ENCODE measurements at regions not wholly inside any gene's neighbourhood (a gene's known extent, or its start where the extent isn't known, plus 50 kb on each side); places are given as distances from the start of the nearest gene placed in this dataset.
A peak's percentile ranks its signal among the peaks of the same experiment; 100 is the strongest.

- TF ChIP-seq, protein P1, sequence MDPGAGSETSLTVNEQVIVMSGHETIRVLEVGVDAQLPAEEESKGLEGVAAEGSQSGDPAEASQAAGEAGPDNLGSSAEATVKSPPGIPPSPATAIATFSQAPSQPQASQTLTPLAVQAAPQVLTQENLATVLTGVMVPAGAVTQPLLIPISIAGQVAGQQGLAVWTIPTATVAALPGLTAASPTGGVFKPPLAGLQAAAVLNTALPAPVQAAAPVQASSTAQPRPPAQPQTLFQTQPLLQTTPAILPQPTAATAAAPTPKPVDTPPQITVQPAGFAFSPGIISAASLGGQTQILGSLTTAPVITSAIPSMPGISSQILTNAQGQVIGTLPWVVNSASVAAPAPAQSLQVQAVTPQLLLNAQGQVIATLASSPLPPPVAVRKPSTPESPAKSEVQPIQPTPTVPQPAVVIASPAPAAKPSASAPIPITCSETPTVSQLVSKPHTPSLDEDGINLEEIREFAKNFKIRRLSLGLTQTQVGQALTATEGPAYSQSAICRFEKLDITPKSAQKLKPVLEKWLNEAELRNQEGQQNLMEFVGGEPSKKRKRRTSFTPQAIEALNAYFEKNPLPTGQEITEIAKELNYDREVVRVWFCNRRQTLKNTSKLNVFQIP (CRISPR knock-in tag; IDR thresholded peaks at IDR 0.05; ENCODE audit: borderline replicate concordance, low read depth), result no peak
- TF ChIP-seq ISL1 (CRISPR knock-in tag; IDR thresholded peaks at IDR 0.05) (no peak), PPARA (CRISPR knock-in tag; IDR thresholded peaks at IDR 0.05; ENCODE audit: borderline replicate concordance) (no peak)
Measured at GRCh38 chr17:6912110-6913051, 80.9 kb upstream of the TEKT1 start (continued).

DNA sequence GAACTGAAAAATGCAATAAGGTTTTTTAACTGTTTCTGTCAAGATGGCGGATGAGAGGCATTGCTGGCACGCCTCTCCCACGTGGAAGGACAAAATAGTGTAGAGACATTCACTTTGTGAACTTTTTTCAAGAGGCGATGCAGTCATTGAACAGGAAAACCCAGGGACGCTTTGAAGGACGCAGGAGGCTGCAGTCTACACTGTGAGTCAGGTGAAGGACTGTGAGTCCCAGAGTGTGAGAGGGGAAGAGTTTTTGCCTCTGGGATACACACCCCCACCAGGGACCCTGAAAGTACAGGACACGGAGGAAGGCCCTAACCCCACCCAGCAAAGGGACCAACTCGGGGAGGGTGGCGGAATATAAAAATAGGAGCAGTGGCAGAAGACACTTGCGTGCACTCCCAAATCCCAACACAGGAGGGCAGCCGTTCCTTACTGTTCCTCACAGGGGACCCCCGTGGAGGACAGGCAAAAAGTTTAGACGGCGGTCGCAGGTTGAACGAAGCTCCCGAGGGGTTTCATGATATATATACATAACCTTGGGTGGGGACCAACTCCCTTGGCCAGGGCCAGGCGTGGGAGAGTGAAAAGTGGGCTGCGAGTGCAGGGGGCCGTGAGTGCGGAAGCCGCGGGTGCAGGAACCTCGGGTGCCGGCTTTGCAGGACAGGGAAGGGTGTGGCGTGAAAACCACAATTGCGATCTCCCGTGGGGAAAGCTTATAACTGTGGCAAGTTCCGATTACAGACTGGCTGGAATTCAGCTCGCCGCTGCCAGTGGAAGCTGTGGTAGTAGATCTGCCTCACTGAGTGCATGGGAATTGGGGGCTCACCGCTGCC, 82.0 kb upstream of the ALOX12 start:
- peak; percentile 91 for ATAC-seq
- TF ChIP-seq ARNTL (CRISPR knock-in tag; IDR thresholded peaks at IDR 0.05; ENCODE audit: borderline replicate concordance, low read depth) (no peak), GLIS3 (CRISPR knock-in tag; IDR thresholded peaks at IDR 0.05) (no peak), RARB (CRISPR knock-in tag; IDR thresholded peaks at IDR 0.05) (no peak), TOX (CRISPR knock-in tag; IDR thresholded peaks at IDR 0.05; ENCODE audit: borderline replicate concordance) (no peak), ISL1 (CRISPR knock-in tag; IDR thresholded peaks at IDR 0.05) (no peak), PPARA (CRISPR knock-in tag; IDR thresholded peaks at IDR 0.05; ENCODE audit: borderline replicate concordance) (no peak)

DNA sequence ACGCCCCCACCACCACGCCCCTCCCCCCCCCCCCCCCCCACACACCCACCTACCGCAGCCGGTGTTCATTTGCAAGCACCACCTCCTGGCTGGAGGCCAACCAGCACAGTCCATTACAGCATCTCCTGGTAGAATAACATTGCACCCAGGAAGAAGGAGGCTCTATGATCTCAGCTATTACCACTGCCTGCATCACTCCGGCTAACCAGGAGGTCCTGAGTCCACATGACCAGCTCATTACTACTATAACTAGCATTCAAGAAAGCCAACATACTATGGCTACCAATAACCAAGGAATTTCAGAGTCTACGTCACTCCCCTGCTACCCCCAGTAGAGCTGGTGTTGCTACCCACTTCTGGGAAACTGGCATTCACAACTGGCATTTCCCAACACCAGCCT, 81.1 kb upstream of the ALOX12 start:
- no peak for TF ChIP-seq ESRRG (CRISPR knock-in tag; IDR thresholded peaks at IDR 0.05)
- no peak for TF ChIP-seq ZC3H10 (CRISPR knock-in tag; IDR thresholded peaks at IDR 0.05)
- no peak for TF ChIP-seq CSRNP3 (CRISPR knock-in tag; IDR thresholded peaks at IDR 0.05)
- TF ChIP-seq TOX (CRISPR knock-in tag; IDR thresholded peaks at IDR 0.05; ENCODE audit: borderline replicate concordance), result no peak
- no peak for TF ChIP-seq RARB (CRISPR knock-in tag; IDR thresholded peaks at IDR 0.05)
- no peak for TF ChIP-seq ARNTL (CRISPR knock-in tag; IDR thresholded peaks at IDR 0.05; ENCODE audit: borderline replicate concordance, low read depth)
- no peak for TF ChIP-seq ZNF8 (CRISPR knock-in tag; IDR thresholded peaks at IDR 0.05)
- TF ChIP-seq ZFP30 (CRISPR knock-in tag; IDR thresholded peaks at IDR 0.05), result no peak
- TF ChIP-seq, protein P2, sequence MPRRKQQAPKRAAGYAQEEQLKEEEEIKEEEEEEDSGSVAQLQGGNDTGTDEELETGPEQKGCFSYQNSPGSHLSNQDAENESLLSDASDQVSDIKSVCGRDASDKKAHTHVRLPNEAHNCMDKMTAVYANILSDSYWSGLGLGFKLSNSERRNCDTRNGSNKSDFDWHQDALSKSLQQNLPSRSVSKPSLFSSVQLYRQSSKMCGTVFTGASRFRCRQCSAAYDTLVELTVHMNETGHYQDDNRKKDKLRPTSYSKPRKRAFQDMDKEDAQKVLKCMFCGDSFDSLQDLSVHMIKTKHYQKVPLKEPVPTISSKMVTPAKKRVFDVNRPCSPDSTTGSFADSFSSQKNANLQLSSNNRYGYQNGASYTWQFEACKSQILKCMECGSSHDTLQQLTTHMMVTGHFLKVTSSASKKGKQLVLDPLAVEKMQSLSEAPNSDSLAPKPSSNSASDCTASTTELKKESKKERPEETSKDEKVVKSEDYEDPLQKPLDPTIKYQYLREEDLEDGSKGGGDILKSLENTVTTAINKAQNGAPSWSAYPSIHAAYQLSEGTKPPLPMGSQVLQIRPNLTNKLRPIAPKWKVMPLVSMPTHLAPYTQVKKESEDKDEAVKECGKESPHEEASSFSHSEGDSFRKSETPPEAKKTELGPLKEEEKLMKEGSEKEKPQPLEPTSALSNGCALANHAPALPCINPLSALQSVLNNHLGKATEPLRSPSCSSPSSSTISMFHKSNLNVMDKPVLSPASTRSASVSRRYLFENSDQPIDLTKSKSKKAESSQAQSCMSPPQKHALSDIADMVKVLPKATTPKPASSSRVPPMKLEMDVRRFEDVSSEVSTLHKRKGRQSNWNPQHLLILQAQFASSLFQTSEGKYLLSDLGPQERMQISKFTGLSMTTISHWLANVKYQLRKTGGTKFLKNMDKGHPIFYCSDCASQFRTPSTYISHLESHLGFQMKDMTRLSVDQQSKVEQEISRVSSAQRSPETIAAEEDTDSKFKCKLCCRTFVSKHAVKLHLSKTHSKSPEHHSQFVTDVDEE (CRISPR knock-in tag; IDR thresholded peaks at IDR 0.05), result no peak
- TF ChIP-seq, protein P3, sequence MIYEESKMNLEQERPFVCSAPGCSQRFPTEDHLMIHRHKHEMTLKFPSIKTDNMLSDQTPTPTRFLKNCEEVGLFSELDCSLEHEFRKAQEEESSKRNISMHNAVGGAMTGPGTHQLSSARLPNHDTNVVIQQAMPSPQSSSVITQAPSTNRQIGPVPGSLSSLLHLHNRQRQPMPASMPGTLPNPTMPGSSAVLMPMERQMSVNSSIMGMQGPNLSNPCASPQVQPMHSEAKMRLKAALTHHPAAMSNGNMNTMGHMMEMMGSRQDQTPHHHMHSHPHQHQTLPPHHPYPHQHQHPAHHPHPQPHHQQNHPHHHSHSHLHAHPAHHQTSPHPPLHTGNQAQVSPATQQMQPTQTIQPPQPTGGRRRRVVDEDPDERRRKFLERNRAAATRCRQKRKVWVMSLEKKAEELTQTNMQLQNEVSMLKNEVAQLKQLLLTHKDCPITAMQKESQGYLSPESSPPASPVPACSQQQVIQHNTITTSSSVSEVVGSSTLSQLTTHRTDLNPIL (CRISPR knock-in tag; IDR thresholded peaks at IDR 0.05; ENCODE audit: low read depth), result no peak
- no peak for TF ChIP-seq ZFP3 (CRISPR knock-in tag; IDR thresholded peaks at IDR 0.05)
- TF ChIP-seq, protein P4, sequence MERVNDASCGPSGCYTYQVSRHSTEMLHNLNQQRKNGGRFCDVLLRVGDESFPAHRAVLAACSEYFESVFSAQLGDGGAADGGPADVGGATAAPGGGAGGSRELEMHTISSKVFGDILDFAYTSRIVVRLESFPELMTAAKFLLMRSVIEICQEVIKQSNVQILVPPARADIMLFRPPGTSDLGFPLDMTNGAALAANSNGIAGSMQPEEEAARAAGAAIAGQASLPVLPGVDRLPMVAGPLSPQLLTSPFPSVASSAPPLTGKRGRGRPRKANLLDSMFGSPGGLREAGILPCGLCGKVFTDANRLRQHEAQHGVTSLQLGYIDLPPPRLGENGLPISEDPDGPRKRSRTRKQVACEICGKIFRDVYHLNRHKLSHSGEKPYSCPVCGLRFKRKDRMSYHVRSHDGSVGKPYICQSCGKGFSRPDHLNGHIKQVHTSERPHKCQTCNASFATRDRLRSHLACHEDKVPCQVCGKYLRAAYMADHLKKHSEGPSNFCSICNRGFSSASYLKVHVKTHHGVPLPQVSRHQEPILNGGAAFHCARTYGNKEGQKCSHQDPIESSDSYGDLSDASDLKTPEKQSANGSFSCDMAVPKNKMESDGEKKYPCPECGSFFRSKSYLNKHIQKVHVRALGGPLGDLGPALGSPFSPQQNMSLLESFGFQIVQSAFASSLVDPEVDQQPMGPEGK (CRISPR knock-in tag; IDR thresholded peaks at IDR 0.05; ENCODE audit: borderline replicate concordance), result no peak
- TF ChIP-seq OSR1 (CRISPR knock-in tag; IDR thresholded peaks at IDR 0.05), result no peak
- TF ChIP-seq, protein P1 (CRISPR knock-in tag; IDR thresholded peaks at IDR 0.05; ENCODE audit: borderline replicate concordance, low read depth), result no peak
- no peak for TF ChIP-seq ZNF565 (CRISPR knock-in tag; conservative IDR thresholded peaks at IDR 0.05; ENCODE audit: low read depth)
- no peak for TF ChIP-seq BACH2 (CRISPR knock-in tag; IDR thresholded peaks at IDR 0.05; ENCODE audit: borderline replicate concordance)
- no peak for TF ChIP-seq ZNF70 (CRISPR knock-in tag; IDR thresholded peaks at IDR 0.05)
- peak; percentile 40 for ATAC-seq

Data from SK-N-SH treated with all-trans-retinoic acid at 6 μM for 48 hours (cell line).